ENCODE measurements at regions not wholly inside any gene's neighbourhood (a gene's known extent, or its start where the extent isn't known, plus 50 kb on each side); places are given as distances from the start of the nearest gene placed in this dataset.

GRCh38 chr5:116842514-116842961 lies 267.9 kb upstream of the SEMA6A start:
- DNase-seq (ENCODE audit: low spot score): peak; percentile 12

- no peak for DNase-seq (ENCODE audit: low spot score)
Observed at GRCh38 chr5:116841734-116842133, 267.1 kb upstream of the SEMA6A start.

GRCh38 chr5:116838011-116838536 lies 263.5 kb upstream of the SEMA6A start:
- DNase-seq (ENCODE audit: low spot score): no peak

GRCh38 chr5:116834796-116835515 lies 260.3 kb upstream of the SEMA6A start:
- no peak for DNase-seq (ENCODE audit: low spot score)

GRCh38 chr5:116830079-116830478 lies 255.5 kb upstream of the SEMA6A start:
- no peak for DNase-seq (ENCODE audit: low spot score)

- no peak for DNase-seq (ENCODE audit: low spot score)
Observed at GRCh38 chr5:116827078-116827477, 252.5 kb upstream of the SEMA6A start.

- DNase-seq (ENCODE audit: low spot score): no peak
Observed at GRCh38 chr5:116825486-116825885, 250.9 kb upstream of the SEMA6A start.

- DNase-seq (ENCODE audit: low spot score): no peak
Observed at GRCh38 chr5:116824751-116825438, 250.3 kb upstream of the SEMA6A start.

- no peak for DNase-seq (ENCODE audit: low spot score)
Observed at GRCh38 chr5:116814626-116815385, 240.2 kb upstream of the SEMA6A start.

- no peak for DNase-seq (ENCODE audit: low spot score)
Observed at GRCh38 chr5:116813906-116814305, 239.3 kb upstream of the SEMA6A start.

GRCh38 chr5:116813356-116813755 lies 238.7 kb upstream of the SEMA6A start:
- DNase-seq (ENCODE audit: low spot score): no peak

GRCh38 chr5:116810951-116811350 lies 236.3 kb upstream of the SEMA6A start:
- no peak for DNase-seq (ENCODE audit: low spot score)

GRCh38 chr5:116806836-116807235 lies 232.2 kb upstream of the SEMA6A start:
- no peak for DNase-seq (ENCODE audit: low spot score)

GRCh38 chr5:116799401-116799800 lies 224.8 kb upstream of the SEMA6A start:
- peak; percentile 54 for DNase-seq (ENCODE audit: low spot score)

- no peak for DNase-seq (ENCODE audit: low spot score)
Observed at GRCh38 chr5:116795189-116795588, 220.6 kb upstream of the SEMA6A start.

- DNase-seq (ENCODE audit: low spot score): no peak
Observed at GRCh38 chr5:116789522-116789921, 214.9 kb upstream of the SEMA6A start.

- DNase-seq (ENCODE audit: low spot score): no peak
Observed at GRCh38 chr5:116788851-116789403, 214.3 kb upstream of the SEMA6A start.

GRCh38 chr5:116787570-116787969 lies 212.9 kb upstream of the SEMA6A start:
- no peak for DNase-seq (ENCODE audit: low spot score)

GRCh38 chr5:116785106-116785505 lies 210.5 kb upstream of the SEMA6A start:
- no peak for DNase-seq (ENCODE audit: low spot score)

GRCh38 chr5:116779846-116780245 lies 205.2 kb upstream of the SEMA6A start:
- no peak for DNase-seq (ENCODE audit: low spot score)

GRCh38 chr5:116778651-116779280 lies 204.1 kb upstream of the SEMA6A start:
- DNase-seq (ENCODE audit: low spot score): no peak

GRCh38 chr5:116778032-116778431 lies 203.4 kb upstream of the SEMA6A start:
- DNase-seq (ENCODE audit: low spot score): no peak
